Choroid plexus epithelial cell (primary cell): ENCODE measurements at regions not wholly inside any gene's neighbourhood (a gene's known extent, or its start where the extent isn't known, plus 50 kb on each side); places are given as distances from the start of the nearest gene placed in this dataset.

Experiments
- DNase-seq: peaks from one replicate; pipeline ENCODE4 v3.0.0-alpha.2; 2010; ENCODE audit warnings: low read depth
- H3K4me3 ChIP-seq: 2 replicates; pipeline ENCODE4 v1.5.1; 2011; ENCODE audit warnings: low read depth, mild to moderate bottlenecking, control low read depth, low read length, moderate library complexity
- TF ChIP-seq, protein P1 (sequence below): conservative IDR thresholded peaks from 2 replicates; pipeline ENCODE4 v1.5.1; 2011; ENCODE audit warnings: low read depth, mild to moderate bottlenecking, control low read depth, inconsistent platforms, low read length, moderate library complexity

DNA sequence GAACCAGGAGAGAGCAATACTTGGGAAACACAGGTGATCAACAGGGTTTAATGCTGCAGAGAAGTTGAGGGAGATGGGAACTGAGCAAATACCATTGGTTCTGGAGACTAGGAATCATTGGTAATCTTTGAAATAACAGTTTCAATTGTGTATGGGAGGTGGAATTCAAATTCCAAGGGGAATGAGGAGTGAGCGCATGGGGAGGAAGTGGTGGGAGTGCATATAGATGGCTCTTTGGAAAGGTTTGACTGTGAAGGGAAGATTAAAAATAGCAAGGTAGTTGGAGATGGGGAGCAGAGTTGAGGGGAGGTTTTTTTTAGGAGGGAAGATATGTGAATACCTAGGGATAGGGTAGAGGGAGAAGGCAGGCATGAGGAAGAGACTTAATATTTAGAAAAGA, 51.1 kb upstream of the ROPN1 start:
- no peak overlapping the region for H3K4me3 ChIP-seq
- no peak for DNase-seq
- TF ChIP-seq, protein P1, sequence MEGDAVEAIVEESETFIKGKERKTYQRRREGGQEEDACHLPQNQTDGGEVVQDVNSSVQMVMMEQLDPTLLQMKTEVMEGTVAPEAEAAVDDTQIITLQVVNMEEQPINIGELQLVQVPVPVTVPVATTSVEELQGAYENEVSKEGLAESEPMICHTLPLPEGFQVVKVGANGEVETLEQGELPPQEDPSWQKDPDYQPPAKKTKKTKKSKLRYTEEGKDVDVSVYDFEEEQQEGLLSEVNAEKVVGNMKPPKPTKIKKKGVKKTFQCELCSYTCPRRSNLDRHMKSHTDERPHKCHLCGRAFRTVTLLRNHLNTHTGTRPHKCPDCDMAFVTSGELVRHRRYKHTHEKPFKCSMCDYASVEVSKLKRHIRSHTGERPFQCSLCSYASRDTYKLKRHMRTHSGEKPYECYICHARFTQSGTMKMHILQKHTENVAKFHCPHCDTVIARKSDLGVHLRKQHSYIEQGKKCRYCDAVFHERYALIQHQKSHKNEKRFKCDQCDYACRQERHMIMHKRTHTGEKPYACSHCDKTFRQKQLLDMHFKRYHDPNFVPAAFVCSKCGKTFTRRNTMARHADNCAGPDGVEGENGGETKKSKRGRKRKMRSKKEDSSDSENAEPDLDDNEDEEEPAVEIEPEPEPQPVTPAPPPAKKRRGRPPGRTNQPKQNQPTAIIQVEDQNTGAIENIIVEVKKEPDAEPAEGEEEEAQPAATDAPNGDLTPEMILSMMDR, result no peak

DNA sequence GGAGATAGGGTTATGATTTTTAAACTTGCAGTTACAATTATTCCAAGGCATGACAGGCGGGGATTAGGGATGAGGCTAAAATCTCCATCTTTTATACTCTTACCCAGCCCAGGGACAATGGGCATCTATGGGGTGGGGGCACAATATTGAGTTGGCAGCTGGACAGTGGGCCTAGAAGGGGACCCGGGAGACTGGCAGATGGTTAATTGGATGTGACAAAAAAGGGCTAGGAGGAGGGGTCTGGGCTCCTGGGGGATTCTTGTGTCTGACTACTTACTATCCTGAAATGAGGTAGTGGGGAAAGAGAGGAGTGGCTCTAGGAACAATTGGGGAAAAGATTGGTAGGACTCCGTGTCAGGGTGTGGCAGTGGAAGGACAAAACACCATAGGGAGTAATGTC, 53.0 kb upstream of the ROPN1 start:
- H3K4me3 ChIP-seq, result no peak overlapping the region
- TF ChIP-seq, protein P1, result no peak
- DNase-seq, result no peak

DNA sequence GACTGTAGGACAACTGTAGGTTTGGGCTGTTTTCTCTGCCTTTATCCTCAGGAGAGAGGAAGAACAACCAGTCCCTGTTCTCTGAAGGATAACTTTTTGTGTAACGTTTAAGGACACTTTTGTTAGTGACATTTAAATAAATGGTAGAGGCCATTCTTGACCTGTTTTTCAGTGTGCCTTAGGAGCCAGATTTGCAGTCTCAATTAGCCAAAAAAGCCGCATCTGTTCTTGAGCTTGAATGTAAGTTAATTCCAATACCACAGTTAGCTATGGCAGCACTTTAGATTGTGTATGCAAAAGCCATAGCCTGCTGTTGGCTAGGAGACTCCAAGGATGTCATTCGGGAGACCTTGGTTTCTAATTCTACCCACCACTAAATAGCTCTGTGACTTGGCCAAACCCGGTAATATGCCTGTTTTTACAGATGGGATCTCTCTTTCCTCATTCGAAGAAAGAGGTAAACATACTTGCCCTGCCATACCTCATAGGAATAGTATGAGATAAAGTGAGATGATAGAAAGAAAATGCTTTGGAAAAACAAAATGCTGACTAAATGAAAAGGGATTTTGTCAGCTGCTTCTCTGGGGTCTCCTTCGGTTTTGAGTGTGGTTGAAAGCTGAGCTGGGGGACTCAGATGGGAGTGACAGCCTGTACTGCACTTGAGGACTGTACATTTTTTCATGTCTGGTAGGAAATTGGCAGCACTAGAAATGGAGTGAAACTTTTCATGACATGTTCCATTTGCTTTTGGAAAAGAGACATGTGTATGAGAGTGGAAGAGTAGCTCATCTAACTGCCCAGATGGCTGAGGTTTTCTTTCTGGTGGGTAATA, 57.3 kb upstream of the ROPN1 start:
- TF ChIP-seq, protein P1, result no peak
- H3K4me3 ChIP-seq, result no peak overlapping the region
- no peak for DNase-seq

DNA sequence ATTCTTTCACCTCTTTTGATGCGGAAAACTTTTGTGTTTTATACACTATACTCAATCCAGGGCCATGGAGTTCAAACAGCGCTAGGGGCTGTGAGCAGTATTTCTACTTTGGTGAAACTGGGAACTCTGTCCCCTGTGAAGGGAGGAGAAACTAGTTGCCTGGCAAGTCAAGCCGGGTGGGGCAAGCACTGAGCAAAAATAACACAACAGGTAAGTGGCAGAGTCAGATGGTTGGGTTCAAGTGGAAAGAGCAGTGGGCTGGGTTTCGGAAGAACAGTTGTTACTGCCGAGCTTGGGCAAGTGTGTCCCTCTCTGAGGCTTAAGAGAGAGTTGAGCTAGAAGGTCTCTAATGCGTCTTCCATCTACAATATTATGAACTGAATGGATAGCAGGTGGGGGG, 59.7 kb upstream of the ROPN1 start:
- no peak for DNase-seq
- H3K4me3 ChIP-seq, result no peak overlapping the region
- TF ChIP-seq, protein P1, result no peak

DNA sequence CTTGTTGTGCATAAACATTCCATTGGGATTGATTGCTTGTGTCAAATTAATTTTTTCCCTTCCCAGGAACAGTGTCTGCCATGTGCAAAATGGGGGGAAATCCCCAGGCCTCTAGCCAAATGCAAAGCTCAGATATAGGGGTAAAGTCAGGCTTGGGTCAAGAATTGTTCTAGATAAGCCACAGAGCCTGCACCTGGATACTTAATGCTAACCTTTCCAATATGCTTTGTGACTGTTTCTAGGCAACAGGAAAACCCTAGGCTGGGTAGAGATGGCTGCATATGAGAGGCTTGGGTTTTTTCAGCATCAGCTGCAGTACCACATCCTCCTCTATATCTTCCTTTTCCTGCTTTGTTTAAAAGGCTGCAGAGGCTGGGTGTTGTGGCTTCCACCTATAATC, 61.9 kb upstream of the ROPN1 start:
- TF ChIP-seq, protein P1, result no peak
- H3K4me3 ChIP-seq, result no peak overlapping the region
- no peak for DNase-seq

DNA sequence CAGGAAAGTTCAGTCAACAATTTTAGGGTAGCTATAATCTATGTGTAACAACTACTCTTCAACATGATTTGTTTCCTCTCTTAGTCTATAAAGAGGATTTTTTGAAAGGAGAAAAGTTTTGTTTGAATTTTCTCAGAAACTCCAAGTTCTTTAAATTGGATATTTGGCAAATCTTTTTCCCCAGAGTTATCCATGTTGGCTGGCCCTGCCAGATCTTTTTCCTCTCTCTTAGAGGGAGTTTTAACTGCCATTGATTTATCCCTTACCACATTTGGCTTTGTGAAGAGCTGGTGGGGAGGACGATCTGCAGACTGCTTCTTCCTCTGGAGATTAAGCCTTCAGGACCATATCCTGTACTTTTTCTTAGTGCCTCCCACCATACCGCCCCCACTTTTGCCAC, 64.9 kb upstream of the ROPN1 start:
- no peak for DNase-seq
- TF ChIP-seq, protein P1, result no peak

DNA sequence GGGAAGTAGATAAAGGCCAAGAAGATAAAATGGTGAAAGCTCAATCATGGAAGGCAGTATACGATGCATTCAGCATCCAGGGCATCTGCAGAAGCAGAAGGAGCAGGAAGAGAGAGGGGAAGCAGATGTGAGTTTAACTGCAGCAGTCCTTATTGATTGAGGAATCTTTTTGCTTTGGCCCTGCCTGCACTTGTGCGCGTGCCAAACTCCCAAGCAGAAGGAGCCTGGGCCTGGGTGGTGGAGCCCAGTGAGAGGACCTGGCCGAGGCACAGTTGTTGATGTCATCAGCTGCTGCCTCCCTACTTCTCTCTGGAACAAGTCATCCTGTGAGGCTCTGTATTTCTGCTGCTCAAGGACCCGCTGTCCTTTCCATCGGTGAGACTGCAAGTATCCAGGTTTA, 65.5 kb upstream of the ROPN1 start:
- no peak overlapping the region for H3K4me3 ChIP-seq
- no peak for DNase-seq
- TF ChIP-seq, protein P1, result no peak

More for the DNA sequence above, 64.9 kb upstream of the ROPN1 start:
- no peak overlapping the region for H3K4me3 ChIP-seq
